Right kidney (tissue), 1 donor: ENCODE measurements at regions not wholly inside any gene's neighbourhood (a gene's known extent, or its start where the extent isn't known, plus 50 kb on each side); places are given as distances from the start of the nearest gene placed in this dataset.
"Not testable (repeated sequence)": the region's sequence is repeated elsewhere in the genome, so short reads cannot be mapped to it uniquely, and the experiment has no call there.

ENCODE experiments used
- DNase-seq: peaks from one replicate; pipeline ENCODE4 v3.0.0-alpha.2; 2016

- DNase-seq: no peak
Measured at GRCh38 chr7:89928451-89928850, 225.8 kb upstream of the STEAP1 start.

- no peak for DNase-seq
Measured at GRCh38 chr7:89934101-89934500, 220.2 kb upstream of the STEAP1 start.

- DNase-seq: no peak
Measured at GRCh38 chr7:89943525-89944050, 210.7 kb upstream of the STEAP1 start.

GRCh38 chr7:89958525-89959068, 195.7 kb upstream of the STEAP1 start:
- no peak for DNase-seq

GRCh38 chr7:89966067-89966664, 188.1 kb upstream of the STEAP1 start:
- no peak for DNase-seq

GRCh38 chr7:89975577-89975976, 178.7 kb upstream of the STEAP1 start:
- DNase-seq: no peak

GRCh38 chr7:89987665-89988064, 166.6 kb upstream of the STEAP1 start:
- no peak for DNase-seq

GRCh38 chr7:89988074-89988473, 166.2 kb upstream of the STEAP1 start:
- DNase-seq: no peak

GRCh38 chr7:89989454-89989853, 164.8 kb upstream of the STEAP1 start:
- no peak for DNase-seq

- no peak for DNase-seq
Measured at GRCh38 chr7:89994483-89994882, 159.8 kb upstream of the STEAP1 start.

- no peak for DNase-seq
Measured at GRCh38 chr7:89998554-89998953, 155.7 kb upstream of the STEAP1 start.

GRCh38 chr7:90005836-90006235, 148.4 kb upstream of the STEAP1 start:
- no peak for DNase-seq

GRCh38 chr7:90007001-90007654, 147.1 kb upstream of the STEAP1 start:
- no peak for DNase-seq

GRCh38 chr7:90007831-90008230, 146.4 kb upstream of the STEAP1 start:
- no peak for DNase-seq

- DNase-seq: no peak
Measured at GRCh38 chr7:90022213-90022612, 132.1 kb upstream of the STEAP1 start.

GRCh38 chr7:90025771-90026170, 128.5 kb upstream of the STEAP1 start:
- DNase-seq: no peak

GRCh38 chr7:90033850-90034249, 120.4 kb upstream of the STEAP1 start:
- no peak for DNase-seq

GRCh38 chr7:90053094-90053493, 101.2 kb upstream of the STEAP1 start:
- DNase-seq: no peak

- DNase-seq: no peak
Measured at GRCh38 chr7:90061077-90061476, 93.2 kb upstream of the STEAP1 start.

- DNase-seq: no peak
Measured at GRCh38 chr7:90064370-90064769, 89.9 kb upstream of the STEAP1 start.

GRCh38 chr7:90067171-90067570, 87.1 kb upstream of the STEAP1 start:
- no peak for DNase-seq

GRCh38 chr7:90070238-90070637, 84.0 kb upstream of the STEAP1 start:
- not testable (repeated sequence) for DNase-seq

GRCh38 chr7:90078921-90079320, 75.3 kb upstream of the STEAP1 start:
- no peak for DNase-seq

- DNase-seq: no peak
Measured at GRCh38 chr7:90081621-90082020, 72.6 kb upstream of the STEAP1 start.
